ENCODE measurements at regions not wholly inside any gene's neighbourhood (a gene's known extent, or its start where the extent isn't known, plus 50 kb on each side); places are given as distances from the start of the nearest gene placed in this dataset.

- H3K9me3 ChIP-seq (ENCODE audit: low read length) = peaks cover 19% of the 10 kb centered on the region
- no peak overlapping the region for H3K9ac ChIP-seq (ENCODE audit: insufficient read depth, low read depth, low read length)
- H3K4me2 ChIP-seq (ENCODE audit: low read depth, low read length) = no peak overlapping the region
- intact Hi-C loops (cut with micrococcal nuclease; ENCODE audit: unreplicated experiment) = no loop called here
- no peaks in the 10 kb centered on the region for H4K20me1 ChIP-seq (ENCODE audit: insufficient read depth, low read length)
- no peak overlapping the region for H3K27ac ChIP-seq (ENCODE audit: extremely low read length, insufficient read depth, low read length)
- no peaks in the 10 kb centered on the region for H3K79me2 ChIP-seq (ENCODE audit: insufficient read depth, low read length)
- TF ChIP-seq ZNF652 (CRISPR knock-in tag; IDR thresholded peaks at IDR 0.05; ENCODE audit: borderline replicate concordance, low read depth) (no peak), ZNF333 (CRISPR knock-in tag; IDR thresholded peaks at IDR 0.05; ENCODE audit: borderline replicate concordance) (no peak), MTF1 (CRISPR knock-in tag; IDR thresholded peaks at IDR 0.05) (no peak), ZBTB7B (CRISPR knock-in tag; IDR thresholded peaks at IDR 0.05) (no peak), CREM (IDR thresholded peaks at IDR 0.05) (no peak), CREM (CRISPR knock-in tag; IDR thresholded peaks at IDR 0.05) (no peak), ZNF510 (CRISPR knock-in tag; IDR thresholded peaks at IDR 0.05; ENCODE audit: low read depth) (no peak), ZNF713 (CRISPR knock-in tag; IDR thresholded peaks at IDR 0.05) (no peak), TOPORS (CRISPR knock-in tag; IDR thresholded peaks at IDR 0.05) (no peak), FOXA1 (IDR thresholded peaks at IDR 0.05) (no peak), FOXA1 (CRISPR knock-in tag; IDR thresholded peaks at IDR 0.05) (no peak), MED8 (CRISPR knock-in tag; IDR thresholded peaks at IDR 0.05; ENCODE audit: insufficient replicate concordance) (no peak), NAIF1 (CRISPR knock-in tag; IDR thresholded peaks at IDR 0.05; ENCODE audit: borderline replicate concordance) (no peak), ZNF207 (IDR thresholded peaks at IDR 0.05; ENCODE audit: borderline replicate concordance) (no peak), ZNF121 (CRISPR knock-in tag; IDR thresholded peaks at IDR 0.05) (no peak), EED (CRISPR knock-in tag; IDR thresholded peaks at IDR 0.05) (no peak), KMT2A (CRISPR knock-in tag; IDR thresholded peaks at IDR 0.05) (no peak)
- TF ChIP-seq, protein P1, sequence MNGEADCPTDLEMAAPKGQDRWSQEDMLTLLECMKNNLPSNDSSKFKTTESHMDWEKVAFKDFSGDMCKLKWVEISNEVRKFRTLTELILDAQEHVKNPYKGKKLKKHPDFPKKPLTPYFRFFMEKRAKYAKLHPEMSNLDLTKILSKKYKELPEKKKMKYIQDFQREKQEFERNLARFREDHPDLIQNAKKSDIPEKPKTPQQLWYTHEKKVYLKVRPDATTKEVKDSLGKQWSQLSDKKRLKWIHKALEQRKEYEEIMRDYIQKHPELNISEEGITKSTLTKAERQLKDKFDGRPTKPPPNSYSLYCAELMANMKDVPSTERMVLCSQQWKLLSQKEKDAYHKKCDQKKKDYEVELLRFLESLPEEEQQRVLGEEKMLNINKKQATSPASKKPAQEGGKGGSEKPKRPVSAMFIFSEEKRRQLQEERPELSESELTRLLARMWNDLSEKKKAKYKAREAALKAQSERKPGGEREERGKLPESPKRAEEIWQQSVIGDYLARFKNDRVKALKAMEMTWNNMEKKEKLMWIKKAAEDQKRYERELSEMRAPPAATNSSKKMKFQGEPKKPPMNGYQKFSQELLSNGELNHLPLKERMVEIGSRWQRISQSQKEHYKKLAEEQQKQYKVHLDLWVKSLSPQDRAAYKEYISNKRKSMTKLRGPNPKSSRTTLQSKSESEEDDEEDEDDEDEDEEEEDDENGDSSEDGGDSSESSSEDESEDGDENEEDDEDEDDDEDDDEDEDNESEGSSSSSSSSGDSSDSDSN (CRISPR knock-in tag; IDR thresholded peaks at IDR 0.05) = no peak
- ChIA-PET POLR2A (no interaction called here), CTCF (ENCODE audit: low intra/inter-chr PET ratio, low total read pairs) (no interaction called here)
- WGBS (ENCODE audit: low lambda C conversion rate) = 55% methylated on average over 3 of the region's 3 CpGs
- ATAC-seq (no peak), DNase-seq (ENCODE audit: low spot score) (no peak), FAIRE-seq (no peak)
- in situ Hi-C loops (cut with HindIII; ENCODE audit: extremely low pct_ligation_motif_present, low pct_unique_long_range_greater_than_20kb) = no loop called here
- no TSS peak for BruUV-seq (replicated peaks)
- no peak overlapping the region for H3K4me3 ChIP-seq (replicated peaks in 1 of 3; ENCODE audit: insufficient read depth in 1 of 3, low read depth in 2 of 3, low read length in 3 of 3)
- H3K27me3 ChIP-seq (ENCODE audit: control insufficient read depth in 1 of 2, insufficient read depth in 2 of 2, low read length in 2 of 2) = no peaks in the 10 kb centered on the region
- H3K4me1 ChIP-seq (ENCODE audit: insufficient read depth, low read length) = no peaks in the 10 kb centered on the region
- H2AFZ ChIP-seq (ENCODE audit: low read length) = no peak overlapping the region
- H3K36me3 ChIP-seq (replicated peaks in 1 of 2; ENCODE audit: control insufficient read depth in 1 of 2, insufficient read depth in 2 of 2, low read length in 2 of 2) = no peaks in the 10 kb centered on the region
Observed at GRCh38 chr6:23678626-23679025, 447.4 kb upstream of the NRSN1 start.

Measured in HepG2 (cell line).